SK-N-SH (cell line): ENCODE measurements at regions not wholly inside any gene's neighbourhood (a gene's known extent, or its start where the extent isn't known, plus 50 kb on each side); places are given as distances from the start of the nearest gene placed in this dataset.
"Not testable (repeated sequence)": the region's sequence is repeated elsewhere in the genome, so short reads cannot be mapped to it uniquely, and the experiment has no call there.

Experiments
- CTCF ChIA-PET: fragments of 300-600, 350-600 bp; formaldehyde crosslinking; extraction: SDS; loops from one replicate; lab custom pipeline; 2021; lab: Yijun Ruan, JAX
- POLR2A ChIA-PET: fragments of 350-600 bp; sonication (Branson Sonifier 250); formaldehyde crosslinking; extraction: SDS; loops from one replicate; lab custom pipeline; 2020; ENCODE audit warnings: antibody characterized with exemption, inconsistent platforms; lab: Yijun Ruan, JAX
- DNase-seq: peaks from one replicate; pipeline ENCODE4 v3.0.0; 2012
- H2AFZ ChIP-seq: fragments of 200-600 bp; sonication (generic); 2 replicates; pipeline ENCODE4 v1.8.1; 2016; ENCODE audit warnings: antibody characterized with exemption, mild to moderate bottlenecking, low read depth
- H3F3A ChIP-seq: fragments of 200-600 bp; sonication (generic); replicated peaks from 2 replicates; pipeline ENCODE3; 2016; ENCODE audit warnings: antibody characterized with exemption, mild to moderate bottlenecking; ENCODE audit not compliant: insufficient read depth
- H3K27ac ChIP-seq, 2 experiments: fragments of 200-500 bp in 1 of 2; fragments of 200-600 bp in 1 of 2; sonication (Bioruptor generic) in 1 of 2; sonication (generic), shearing (Covaris generic) in 1 of 2; 2 replicates each; pipeline versions ENCODE4 v1.5.1 to v1.6.1; 2014 to 2016; ENCODE audit warnings: low read depth in 2 of 2, inconsistent platforms in 1 of 2, low read length in 1 of 2, mild to moderate bottlenecking in 1 of 2, mixed read lengths in 1 of 2
- H3K27me3 ChIP-seq: fragments of 200-600 bp; sonication (generic), shearing (Covaris generic); 2 replicates; pipeline ENCODE4 v1.6.1; 2016; ENCODE audit warnings: mixed run types; ENCODE audit not compliant: insufficient read depth
- H3K36me3 ChIP-seq, 2 experiments: fragments of 200-500 bp in 1 of 2; fragments of 200-600 bp in 1 of 2; sonication (Bioruptor generic) in 1 of 2; sonication (generic) in 1 of 2; replicated peaks in 1 of 2; 2 replicates each; pipeline versions ENCODE3 to v1.5.1; 2014 to 2016; ENCODE audit warnings: low read length in 1 of 2, mild to moderate bottlenecking in 1 of 2; ENCODE audit not compliant: insufficient read depth in 2 of 2, control insufficient read depth in 1 of 2
- H3K4me1 ChIP-seq, 2 experiments: fragments of 200-500 bp in 1 of 2; fragments of 200-600 bp in 1 of 2; sonication (Bioruptor generic) in 1 of 2; sonication (generic), shearing (Covaris generic) in 1 of 2; 2 replicates each; pipeline versions ENCODE4 v1.5.1 to v1.6.1; 2014 to 2016; ENCODE audit warnings: low read depth in 1 of 2, low read length in 1 of 2, mixed run types in 1 of 2; ENCODE audit not compliant: insufficient read depth in 2 of 2, control insufficient read depth in 1 of 2
- H3K4me2 ChIP-seq: fragments of 200-600 bp; sonication (generic), shearing (Covaris generic); 2 replicates; pipeline ENCODE4 v1.6.1; 2017; ENCODE audit warnings: mixed run types
- H3K4me3 ChIP-seq, 2 experiments: fragments of 200-500 bp in 1 of 2; fragments of 200-600 bp in 1 of 2; sonication (Bioruptor generic) in 1 of 2; sonication (generic), shearing (Covaris generic) in 1 of 2; 2 replicates each; pipeline versions ENCODE4 v1.5.1 to v1.8.1; 2014 to 2016; ENCODE audit warnings: low read depth in 2 of 2, inconsistent platforms in 1 of 2, low read length in 1 of 2, mild to moderate bottlenecking in 1 of 2, mixed read lengths in 1 of 2, moderate library complexity in 1 of 2
- H3K79me2 ChIP-seq: fragments of 200-600 bp; sonication (generic); 2 replicates; pipeline ENCODE4 v1.8.1; 2017; ENCODE audit warnings: mild to moderate bottlenecking; ENCODE audit not compliant: insufficient read depth
- H3K9ac ChIP-seq: fragments of 200-600 bp; sonication (generic); 2 replicates; pipeline ENCODE4 v1.6.1; 2017; ENCODE audit warnings: mixed run types
- H3K9me2 ChIP-seq: fragments of 200-600 bp; sonication (generic); 2 replicates; pipeline ENCODE4 v1.6.1; 2017; ENCODE audit warnings: mixed run types
- H3K9me3 ChIP-seq: fragments of 200-600 bp; sonication (generic); 2 replicates; pipeline ENCODE4 v1.6.1; 2017; ENCODE audit warnings: mixed run types, mild to moderate bottlenecking, moderate library complexity
- H4K20me1 ChIP-seq: fragments of 200-600 bp; sonication (generic); 2 replicates; pipeline ENCODE4 v1.6.1; 2017; ENCODE audit warnings: mild to moderate bottlenecking, mixed run types; ENCODE audit not compliant: insufficient read depth
- CTCF ChIP-seq: fragments of 200-600 bp; sonication (generic); IDR thresholded peaks from 2 replicates; pipeline ENCODE4 v1.6.1; 2017; ENCODE audit warnings: antibody characterized with exemption, mild to moderate bottlenecking, moderate library complexity
- GABPA ChIP-seq: IDR thresholded peaks from 2 replicates; pipeline ENCODE4 v1.4.0; 2012; ENCODE audit warnings: low read depth, mild to moderate bottlenecking
- GATA2 ChIP-seq: sonication (generic); formaldehyde crosslinking; IDR thresholded peaks from 2 replicates; pipeline ENCODE4 v1.5.0; 2020; ENCODE audit warnings: mild to moderate bottlenecking, missing genetic modification reagents
- IRF3 ChIP-seq: fragments of 150-350 bp; IDR thresholded peaks from 2 replicates; pipeline ENCODE4 v1.6.1; 2016; ENCODE audit warnings: mild to moderate bottlenecking, low read depth, low read length
- MAX ChIP-seq: IDR thresholded peaks from 2 replicates; pipeline ENCODE4 v1.4.0; 2012; ENCODE audit warnings: low read depth
- NFIC ChIP-seq: IDR thresholded peaks from 2 replicates; pipeline ENCODE4 v1.4.0; 2012; ENCODE audit warnings: borderline replicate concordance
- POLR2AphosphoS5 ChIP-seq: IDR thresholded peaks from 2 replicates; pipeline ENCODE4 v1.6.1; 2012; ENCODE audit warnings: low read depth, low read length
- RCOR1 ChIP-seq: fragments of 150-350 bp; IDR thresholded peaks from 2 replicates; pipeline ENCODE4 v1.6.1; 2017; ENCODE audit warnings: antibody characterized with exemption, low read length
- RFX5 ChIP-seq: IDR thresholded peaks from 2 replicates; pipeline ENCODE4 v1.6.1; 2012; ENCODE audit warnings: mild to moderate bottlenecking, improper control_type of control experiment, low read length
- RXRA ChIP-seq: IDR thresholded peaks from 2 replicates; pipeline ENCODE4 v1.4.0; 2012; ENCODE audit warnings: low read depth, mild to moderate bottlenecking, borderline replicate concordance
- SIN3A ChIP-seq: IDR thresholded peaks from 2 replicates; pipeline ENCODE4 v1.6.1; 2012; ENCODE audit warnings: low read depth, mild to moderate bottlenecking, low read length, moderate library complexity, borderline replicate concordance
- SMC3 ChIP-seq: IDR thresholded peaks from 2 replicates; pipeline ENCODE4 v1.6.1; 2012; ENCODE audit warnings: low read depth, low read length, improper control_type of control experiment
- TCF12 ChIP-seq: IDR thresholded peaks from 2 replicates; pipeline ENCODE4 v1.4.0; 2012
- TEAD4 ChIP-seq: IDR thresholded peaks from 2 replicates; pipeline ENCODE4 v1.4.0; 2012; ENCODE audit warnings: mild to moderate bottlenecking, borderline replicate concordance; ENCODE audit not compliant: insufficient read depth
- USF2 ChIP-seq: fragments of 150-350 bp; IDR thresholded peaks from 2 replicates; pipeline ENCODE4 v1.6.1; 2017; ENCODE audit warnings: antibody characterized with exemption, low read length, low read depth, borderline replicate concordance
- YY1 ChIP-seq: IDR thresholded peaks from 2 replicates; pipeline ENCODE4 v1.4.0; 2012; ENCODE audit warnings: low read depth, mild to moderate bottlenecking
- whole genome bisulfite sequencing: methylation state at CpG from one replicate; pipeline ENCODE4 v1.1.6; 2017; ENCODE audit warnings: low lambda C conversion rate; 5-methylcytosine and 5-hydroxymethylcytosine counted together

GRCh38 chrX:145410622-145411021 is 163.3 kb downstream of the SPANXN1 start:
- no peaks in the 10 kb centered on the region for H3K79me2 ChIP-seq
- POLR2A ChIA-PET: no interaction called here
- no peaks in the 10 kb centered on the region for H3K27me3 ChIP-seq
- H3K4me3 ChIP-seq: no peak overlapping the region
- H3F3A ChIP-seq: no peaks in the 10 kb centered on the region
- H3K9me3 ChIP-seq: no peaks in the 10 kb centered on the region
- H4K20me1 ChIP-seq: no peaks in the 10 kb centered on the region
- no peak for DNase-seq
- H3K36me3 ChIP-seq: no peaks in the 10 kb centered on the region
- CTCF ChIA-PET: no interaction called here
- no peaks in the 10 kb centered on the region for H3K9me2 ChIP-seq
- no peak overlapping the region for H3K9ac ChIP-seq
- H3K4me2 ChIP-seq: no peak overlapping the region
- no peak for TF ChIP-seq SIN3A
- TF ChIP-seq MAX: no peak
- no peak for TF ChIP-seq YY1
- TF ChIP-seq NFIC: no peak
- TF ChIP-seq TCF12: no peak
- no peak for TF ChIP-seq USF2
- no peak for TF ChIP-seq IRF3
- TF ChIP-seq GATA2 (CRISPR knock-in tag): no peak
- TF ChIP-seq GABPA: no peak
- no peak for TF ChIP-seq RFX5
- TF ChIP-seq RXRA: no peak
- TF ChIP-seq CTCF: no peak
- no peak for TF ChIP-seq SMC3
- TF ChIP-seq RCOR1: no peak
- TF ChIP-seq POLR2AphosphoS5: no peak
- TF ChIP-seq TEAD4: no peak
- TF ChIP-seq, all 33 proteins: peak for 0
- 2% methylated on average over 2 of the region's 2 CpGs for WGBS
- Histone ChIP-seq H2AFZ (no peak overlapping the region), H3K27ac (no peak overlapping the region), H3K4me1 (no peaks in the 10 kb centered on the region)

GRCh38 chrX:145436211-145436610 is 188.9 kb downstream of the SPANXN1 start:
- H4K20me1 ChIP-seq, H2AFZ ChIP-seq, H3K4me1 ChIP-seq, H3K4me3 ChIP-seq, H3K9ac ChIP-seq, H3K4me2 ChIP-seq, H3K9me2 ChIP-seq, DNase-seq, H3K27me3 ChIP-seq, POLR2A ChIA-PET, H3F3A ChIP-seq, H3K9me3 ChIP-seq, H3K79me2 ChIP-seq, CTCF ChIA-PET, H3K27ac ChIP-seq, H3K36me3 ChIP-seq: not testable (repeated sequence)
- 40% methylated on average over 10 of the region's 32 CpGs for WGBS
